GM21390 (cell line): ENCODE measurements at regions not wholly inside any gene's neighbourhood (a gene's known extent, or its start where the extent isn't known, plus 50 kb on each side); places are given as distances from the start of the nearest gene placed in this dataset.
A peak's percentile ranks its signal among the peaks of the same experiment; 100 is the strongest.

ENCODE experiments used
- ATAC-seq: cut with Tn5 transposase; IDR thresholded peaks from one replicate; pipeline ENCODE4 v1.9.1; 2021; ENCODE audit not compliant: unreplicated experiment

GRCh38 chr1:238088560-238089290 lies 198.0 kb upstream of the ZP4 start:
- ATAC-seq, result no peak

- no peak for ATAC-seq
These were observed 183.3 kb upstream of the ZP4 start for GRCh38 chr1:238073991-238074390.

GRCh38 chr1:238071061-238071460 lies 180.3 kb upstream of the ZP4 start:
- no peak for ATAC-seq

DNA sequence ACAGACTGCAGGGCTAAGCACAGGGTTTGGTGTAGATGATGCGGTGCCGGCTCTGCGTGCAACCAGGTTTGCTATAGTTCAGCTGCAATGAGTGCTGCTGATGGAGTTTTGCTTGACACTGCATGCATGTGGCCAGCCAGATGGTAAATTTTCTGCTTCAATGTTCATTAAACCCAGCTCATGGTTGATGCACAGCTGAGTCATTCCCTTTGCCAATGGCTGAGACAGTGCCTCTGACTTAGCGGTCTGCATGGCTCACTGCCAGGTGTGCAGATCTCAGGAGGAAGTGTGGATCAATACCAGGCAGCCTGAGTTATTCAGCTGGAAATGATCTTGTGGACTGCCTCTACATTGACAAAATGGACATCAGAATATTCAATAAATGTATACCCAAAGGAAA lies 172.7 kb upstream of the ZP4 start:
- peak; percentile 43 for ATAC-seq

GRCh38 chr1:238061967-238062613 lies 171.4 kb upstream of the ZP4 start:
- peak; percentile 66 for ATAC-seq

- peak; percentile 78 for ATAC-seq
These were observed 169.3 kb upstream of the ZP4 start for GRCh38 chr1:238060061-238060460.

- no peak for ATAC-seq
These were observed 162.0 kb upstream of the ZP4 start for GRCh38 chr1:238052496-238053266.

DNA sequence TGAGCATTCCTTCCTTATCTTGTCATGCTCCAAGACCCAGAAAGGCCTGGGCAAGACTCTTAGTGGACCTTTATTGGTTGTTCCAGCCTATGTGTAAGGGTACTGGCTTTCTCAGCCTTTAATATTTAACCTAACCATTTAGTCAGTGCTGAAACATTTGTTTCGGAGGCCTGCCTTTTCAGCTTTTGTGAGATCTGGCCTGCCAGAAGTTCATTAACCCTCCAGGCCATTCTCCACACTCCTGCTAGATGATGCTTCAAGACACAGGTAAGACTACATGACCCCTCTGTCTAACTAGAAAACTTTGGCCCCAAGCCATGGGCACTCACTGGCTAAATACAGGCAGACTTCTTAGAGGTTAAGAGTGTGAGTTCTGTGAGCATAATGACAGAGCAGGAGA lies 138.4 kb upstream of the ZP4 start:
- no peak for ATAC-seq

- no peak for ATAC-seq
These were observed 136.6 kb upstream of the ZP4 start for GRCh38 chr1:238027366-238027765.

- no peak for ATAC-seq
These were observed 132.4 kb upstream of the ZP4 start for GRCh38 chr1:238023137-238023536.

DNA sequence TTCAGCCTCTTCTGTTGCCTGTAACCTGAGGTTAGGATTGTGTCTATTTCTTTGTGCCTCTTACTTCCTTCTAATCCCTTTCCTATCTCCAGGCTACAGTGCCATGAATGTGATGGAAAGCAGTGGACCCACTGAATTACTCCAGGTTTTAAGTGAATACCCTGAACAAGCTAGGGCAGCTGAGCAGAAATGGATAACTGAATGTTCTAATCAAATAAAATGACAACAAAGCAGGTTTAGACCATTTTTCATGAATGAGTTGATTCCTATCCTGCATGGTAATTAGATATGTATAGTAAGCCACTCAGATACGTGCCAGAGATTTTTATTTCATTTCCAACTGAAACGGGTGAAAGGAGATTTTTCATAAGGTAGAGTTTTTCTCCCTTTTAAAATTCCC lies 127.5 kb upstream of the ZP4 start:
- ATAC-seq, result no peak

- no peak for ATAC-seq
These were observed 116.1 kb upstream of the ZP4 start for GRCh38 chr1:238006779-238007178.

GRCh38 chr1:238005116-238005515 lies 114.4 kb upstream of the ZP4 start:
- no peak for ATAC-seq

DNA sequence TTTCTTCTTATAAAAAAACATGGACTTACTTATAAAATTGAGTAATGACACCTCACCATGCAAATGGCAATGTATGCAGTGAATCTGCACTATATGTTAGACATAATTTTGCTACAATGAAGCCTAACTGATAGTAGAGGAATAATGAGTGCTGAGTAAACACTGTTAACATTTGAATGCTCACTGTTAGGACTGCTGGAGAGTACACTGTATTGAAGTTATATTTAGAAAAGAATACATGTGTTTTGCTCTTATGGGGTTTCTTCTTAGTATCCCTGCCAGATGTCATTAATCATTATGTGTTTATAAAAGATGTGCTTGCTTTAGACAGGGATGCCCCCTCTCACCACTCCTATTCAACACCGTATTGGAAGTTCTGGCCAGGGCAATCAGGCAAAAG lies 111.1 kb upstream of the ZP4 start:
- no peak for ATAC-seq

DNA sequence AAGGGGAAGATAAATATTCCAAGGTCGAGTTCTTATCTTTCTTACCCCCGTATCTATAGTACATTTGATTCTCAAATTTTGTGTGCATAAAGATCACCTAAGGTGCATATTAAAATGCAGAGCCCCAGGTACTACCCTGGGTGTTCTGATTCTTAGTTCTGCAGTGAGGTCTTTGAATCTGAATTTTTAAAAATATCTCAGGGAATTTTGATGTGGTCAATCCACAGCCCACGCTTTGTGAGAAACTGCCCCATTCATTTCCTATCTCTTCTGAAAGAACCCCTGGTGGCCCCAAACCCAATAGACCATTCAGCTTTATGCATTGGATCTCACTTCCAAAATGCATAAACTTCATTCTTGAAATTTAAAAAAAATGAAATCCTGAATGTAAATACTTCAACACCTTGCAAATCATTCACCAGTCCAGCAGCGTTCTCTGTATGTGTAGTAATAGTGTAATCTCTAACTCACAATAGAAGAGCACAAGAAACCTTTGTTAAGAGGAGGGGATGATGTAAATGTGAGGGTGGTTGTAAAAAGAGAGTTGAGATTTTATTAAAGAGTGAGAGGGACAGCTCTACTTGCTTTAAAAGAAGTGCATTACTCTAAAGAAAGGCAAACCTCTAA lies 108.8 kb upstream of the ZP4 start:
- ATAC-seq, result no peak

- no peak for ATAC-seq
These were observed 107.9 kb upstream of the ZP4 start for GRCh38 chr1:237998581-237998980.

DNA sequence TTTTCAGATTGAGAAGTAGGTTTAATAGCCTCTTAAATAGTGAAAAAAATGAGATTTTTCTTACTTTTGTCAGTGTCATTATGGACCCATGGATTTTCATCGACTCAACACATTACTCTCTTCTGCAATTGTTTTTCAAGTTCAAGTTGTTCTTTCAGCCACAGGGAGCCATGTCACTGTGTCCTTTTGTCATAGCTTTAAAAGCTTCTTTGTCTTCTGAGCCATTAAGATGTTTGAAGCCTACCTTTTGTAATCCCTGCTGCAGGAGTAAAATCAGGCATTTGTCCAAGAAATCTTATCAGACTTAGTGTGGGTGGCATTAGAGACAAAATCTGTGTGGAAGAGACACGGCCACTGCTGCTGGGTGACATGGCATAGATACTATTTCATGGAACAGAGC lies 92.8 kb upstream of the ZP4 start:
- ATAC-seq, result no peak

- no peak for ATAC-seq
These were observed 90.5 kb upstream of the ZP4 start for GRCh38 chr1:237981223-237981622.

- no peak for ATAC-seq
These were observed 85.6 kb upstream of the ZP4 start for GRCh38 chr1:237976331-237976730.

- ATAC-seq, result no peak
These were observed 85.2 kb upstream of the ZP4 start for GRCh38 chr1:237975903-237976302.

DNA sequence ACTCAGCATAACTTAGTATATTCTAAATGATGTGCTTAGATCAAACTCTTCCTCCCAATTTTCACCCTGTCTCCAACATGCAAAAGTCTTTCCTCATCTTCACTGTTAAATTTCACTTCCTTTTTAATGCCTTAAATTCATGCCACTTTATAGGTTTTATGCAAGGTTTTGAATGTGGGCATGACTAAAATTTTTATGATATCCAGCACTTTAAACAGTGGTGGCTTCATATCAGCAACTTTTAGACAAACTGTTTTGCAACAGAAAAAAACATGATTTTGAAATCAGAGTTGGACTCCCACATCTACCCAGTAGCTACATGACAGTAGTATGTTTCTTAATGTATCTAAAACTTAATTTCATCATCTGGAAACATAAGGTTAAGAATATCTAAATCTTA lies 84.7 kb upstream of the ZP4 start:
- ATAC-seq, result no peak

- ATAC-seq, result no peak
These were observed 81.5 kb upstream of the ZP4 start for GRCh38 chr1:237972186-237972585.
